ENCODE measurements at regions not wholly inside any gene's neighbourhood (a gene's known extent, or its start where the extent isn't known, plus 50 kb on each side); places are given as distances from the start of the nearest gene placed in this dataset.

GRCh38 chr9:11828201-11828600 is 865.0 kb upstream of the TYRP1 start:
- no peak for TF ChIP-seq CTCF (IDR thresholded peaks at IDR 0.05)

- TF ChIP-seq CTCF (IDR thresholded peaks at IDR 0.05) = no peak
Measured at GRCh38 chr9:11833056-11833455, 860.1 kb upstream of the TYRP1 start.

GRCh38 chr9:11868795-11869194 is 824.4 kb upstream of the TYRP1 start:
- no peak for TF ChIP-seq CTCF (IDR thresholded peaks at IDR 0.05)

- TF ChIP-seq CTCF (IDR thresholded peaks at IDR 0.05) = no peak
Measured at GRCh38 chr9:11871852-11872251, 821.3 kb upstream of the TYRP1 start.

GRCh38 chr9:11872471-11872870 is 820.7 kb upstream of the TYRP1 start:
- TF ChIP-seq CTCF (IDR thresholded peaks at IDR 0.05) = no peak

GRCh38 chr9:11874414-11874813 is 818.8 kb upstream of the TYRP1 start:
- TF ChIP-seq CTCF (IDR thresholded peaks at IDR 0.05) = no peak

GRCh38 chr9:11892401-11892800 is 800.8 kb upstream of the TYRP1 start:
- TF ChIP-seq CTCF (IDR thresholded peaks at IDR 0.05) = no peak

GRCh38 chr9:11893331-11893730 is 799.9 kb upstream of the TYRP1 start:
- TF ChIP-seq CTCF (IDR thresholded peaks at IDR 0.05) = no peak
